Stomach smooth muscle (tissue), 2 donors: ENCODE measurements at regions not wholly inside any gene's neighbourhood (a gene's known extent, or its start where the extent isn't known, plus 50 kb on each side); places are given as distances from the start of the nearest gene placed in this dataset.

Experiments
- H3K27ac ChIP-seq: one replicate; pipeline ENCODE4 v1.7.0; 2013; ENCODE audit warnings: mild to moderate bottlenecking, low read length, inconsistent platforms
- H3K27me3 ChIP-seq, 2 donors: one replicate each; pipeline ENCODE4 v1.7.0; 2013; ENCODE audit warnings: low read length in 2 of 2; ENCODE audit not compliant: insufficient read depth in 2 of 2, control insufficient read depth in 1 of 2
- H3K36me3 ChIP-seq, 2 donors: one replicate each; pipeline ENCODE4 v1.7.0; 2013; ENCODE audit warnings: low read length in 2 of 2; ENCODE audit not compliant: control insufficient read depth in 2 of 2, insufficient read depth in 2 of 2
- H3K4me1 ChIP-seq: one replicate; pipeline ENCODE4 v1.7.0; 2013; ENCODE audit warnings: low read length; ENCODE audit not compliant: control insufficient read depth, insufficient read depth
- H3K4me3 ChIP-seq, 2 donors: one replicate each; pipeline ENCODE4 v1.7.0; 2013; ENCODE audit warnings: low read length in 2 of 2
- H3K9ac ChIP-seq, 2 donors: one replicate each; pipeline ENCODE4 v1.7.0; 2013; ENCODE audit warnings: low read length in 2 of 2, mild to moderate bottlenecking in 1 of 2
- H3K9me3 ChIP-seq, 2 donors: one replicate each; pipeline ENCODE4 v1.7.0; 2013; ENCODE audit warnings: low read length in 2 of 2; ENCODE audit not compliant: control insufficient read depth in 2 of 2
- donor health status: healthy.
- donor health status: Pancreatic carcinoma.

DNA sequence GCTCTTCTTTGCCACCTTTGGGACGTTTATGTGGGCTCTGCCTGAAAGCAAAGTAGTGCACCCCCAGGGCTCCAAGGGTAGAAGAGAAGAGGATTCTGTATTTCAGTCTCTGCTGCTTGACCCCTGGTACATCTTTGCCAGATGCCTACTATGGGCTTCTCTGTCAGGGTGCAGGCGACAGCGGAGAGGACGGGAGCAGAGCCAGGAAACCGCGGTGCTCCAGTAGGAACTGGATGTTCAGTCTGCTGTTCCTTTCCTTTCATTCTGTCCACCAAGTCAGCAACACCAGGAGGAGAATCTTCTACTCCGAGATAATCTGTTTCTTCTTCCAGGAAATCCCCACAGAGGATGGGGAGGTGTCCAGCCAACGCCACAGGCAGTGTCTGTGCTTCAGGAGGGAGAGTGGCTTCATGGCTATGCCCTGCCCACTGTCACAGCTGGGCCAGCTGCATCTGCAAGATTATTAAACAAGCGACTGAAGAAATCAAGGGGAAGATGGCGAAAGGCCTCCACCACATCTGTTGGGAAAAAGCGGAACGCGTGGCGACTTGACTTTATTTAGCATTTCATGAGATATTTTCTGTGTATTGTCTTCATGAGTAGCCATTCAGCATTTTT is 398.3 kb downstream of the IRX1 start:
- Histone ChIP-seq H3K4me3 (no peak overlapping the region), H3K9me3 (peaks cover 5 to 7% of the 10 kb centered on the region in 2 donors), H3K4me1 (no peaks in the 10 kb centered on the region), H3K36me3 (no peaks in the 10 kb centered on the region), H3K9ac (no peak overlapping the region), H3K27me3 (no peaks in the 10 kb centered on the region), H3K27ac (no peak overlapping the region)

DNA sequence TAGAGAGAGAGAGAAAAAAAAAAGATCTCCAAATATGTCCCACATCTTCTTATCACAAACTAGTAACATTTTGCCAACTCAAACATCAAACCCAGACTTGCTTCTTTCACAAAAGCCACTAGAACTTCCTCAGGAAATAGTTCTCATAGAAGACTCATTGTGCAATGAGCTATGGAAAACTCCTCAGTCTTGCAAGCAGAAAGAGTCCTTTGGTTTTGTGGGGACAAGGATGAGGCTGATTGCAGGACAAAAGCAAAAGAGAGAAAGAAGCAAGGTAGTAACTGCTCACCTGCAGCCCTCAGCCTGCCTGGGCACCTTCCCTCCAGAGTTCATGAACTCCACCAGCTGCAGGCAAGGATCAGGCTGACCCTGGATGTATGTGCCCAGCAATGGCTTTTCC is 399.0 kb downstream of the IRX1 start:
- Histone ChIP-seq H3K27ac (no peak overlapping the region), H3K9ac (no peak overlapping the region), H3K4me1 (no peaks in the 10 kb centered on the region), H3K9me3 (peaks cover 5 to 7% of the 10 kb centered on the region in 2 donors), H3K27me3 (no peaks in the 10 kb centered on the region), H3K36me3 (no peaks in the 10 kb centered on the region), H3K4me3 (no peak overlapping the region)

- no peak overlapping the region for H3K27ac ChIP-seq
- H3K27me3 ChIP-seq: no peaks in the 10 kb centered on the region
- no peak overlapping the region for H3K4me3 ChIP-seq
- H3K36me3 ChIP-seq: no peaks in the 10 kb centered on the region
- peaks cover 3 to 7% of the 10 kb centered on the region in 2 donors for H3K9me3 ChIP-seq
- H3K4me1 ChIP-seq: no peaks in the 10 kb centered on the region
- no peak overlapping the region for H3K9ac ChIP-seq
Observed at GRCh38 chr5:3995954-3996619, 400.5 kb downstream of the IRX1 start.

DNA sequence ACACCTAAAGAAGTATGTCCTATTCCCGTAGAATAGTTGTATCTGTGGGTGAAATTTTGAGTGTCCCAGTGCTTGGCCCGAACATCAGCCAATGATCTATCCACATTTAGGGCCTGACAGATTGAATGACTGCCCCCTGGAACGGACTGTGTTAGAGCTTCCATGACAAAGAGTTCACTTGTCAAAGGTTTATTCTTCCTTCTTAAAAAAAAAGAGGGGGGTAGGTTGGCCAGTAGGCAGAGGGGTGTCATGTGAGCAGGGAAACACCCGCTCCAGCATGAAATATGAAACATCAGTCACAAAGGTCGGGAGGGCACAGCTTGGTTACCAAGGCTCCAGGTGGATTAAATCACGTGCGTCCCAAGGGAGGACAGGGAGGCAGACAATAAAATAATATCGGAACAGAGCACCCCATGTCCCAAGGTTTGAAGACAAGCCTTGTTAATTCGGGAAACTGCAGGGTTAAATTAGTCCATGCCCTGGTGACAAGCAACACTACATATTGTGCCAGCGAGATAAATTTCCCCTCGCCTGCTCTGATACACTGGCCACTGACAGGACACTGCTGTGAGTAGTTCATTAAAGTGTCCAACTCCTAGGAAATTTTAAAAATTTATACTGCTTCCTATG is 401.2 kb downstream of the IRX1 start:
- Histone ChIP-seq H3K27ac (no peak overlapping the region), H3K36me3 (no peaks in the 10 kb centered on the region), H3K9ac (no peak overlapping the region), H3K9me3 (peaks cover 2 to 7% of the 10 kb centered on the region in 2 donors), H3K4me1 (no peaks in the 10 kb centered on the region), H3K27me3 (peaks cover 0 to 2% of the 10 kb centered on the region in 2 donors), H3K4me3 (no peak overlapping the region)

DNA sequence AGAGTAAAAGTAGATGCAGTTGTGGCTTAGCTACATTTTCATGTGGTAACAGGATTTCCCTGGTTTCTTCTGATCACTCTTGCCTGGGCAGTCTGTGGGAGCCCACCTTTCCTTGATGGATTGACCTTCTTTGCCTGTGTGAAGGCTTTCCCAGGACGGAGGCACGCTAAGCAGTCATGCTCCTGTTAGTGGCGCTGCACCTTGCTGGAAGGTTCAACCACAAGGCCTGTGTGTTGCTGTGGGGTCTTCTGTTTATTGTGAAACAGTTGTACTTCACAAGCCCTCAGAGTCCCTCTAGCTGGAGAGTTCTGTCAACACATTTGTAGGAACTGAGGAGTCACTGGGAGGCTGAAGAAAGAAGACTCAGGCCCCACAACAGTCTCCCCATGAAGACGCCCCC is 402.0 kb downstream of the IRX1 start:
- Histone ChIP-seq H3K4me1 (no peaks in the 10 kb centered on the region), H3K36me3 (no peaks in the 10 kb centered on the region), H3K9me3 (peaks cover 0 to 3% of the 10 kb centered on the region in 2 donors), H3K4me3 (no peak overlapping the region), H3K27ac (no peak overlapping the region), H3K27me3 (peaks cover 0 to 4% of the 10 kb centered on the region in 2 donors), H3K9ac (no peak overlapping the region)

GRCh38 chr5:3999929-4000328 is 404.3 kb downstream of the IRX1 start:
- peaks cover 0 to 4% of the 10 kb centered on the region in 2 donors for H3K27me3 ChIP-seq
- no peaks in the 10 kb centered on the region for H3K9me3 ChIP-seq
- no peaks in the 10 kb centered on the region for H3K4me1 ChIP-seq
- H3K27ac ChIP-seq: no peak overlapping the region
- H3K36me3 ChIP-seq: no peaks in the 10 kb centered on the region
- H3K4me3 ChIP-seq: no peak overlapping the region
- H3K9ac ChIP-seq: no peak overlapping the region

DNA sequence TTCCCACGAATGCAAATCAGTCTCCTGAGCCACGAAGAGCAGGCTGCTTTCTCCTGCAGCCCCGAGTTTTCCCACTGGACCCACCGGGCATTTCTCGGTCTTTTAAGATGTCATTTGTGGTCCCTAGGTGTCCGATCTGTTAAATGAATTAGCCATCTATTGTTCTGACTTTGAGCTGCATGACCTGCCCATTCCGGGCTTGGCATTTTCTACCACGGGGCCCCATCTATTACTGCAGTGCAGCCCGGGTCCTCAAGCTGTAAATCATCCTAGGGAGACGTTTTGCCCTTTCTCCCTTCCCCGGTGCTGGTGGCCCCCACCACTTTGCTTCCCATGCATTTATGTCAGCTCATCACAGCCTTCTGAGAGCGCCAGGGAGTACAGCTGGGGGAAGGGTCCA is 405.4 kb downstream of the IRX1 start:
- H3K27ac ChIP-seq: no peak overlapping the region
- no peaks in the 10 kb centered on the region for H3K9me3 ChIP-seq
- H3K27me3 ChIP-seq: peaks cover 0 to 4% of the 10 kb centered on the region in 2 donors
- no peak overlapping the region for H3K9ac ChIP-seq
- no peak overlapping the region for H3K4me3 ChIP-seq
- no peaks in the 10 kb centered on the region for H3K4me1 ChIP-seq
- no peaks in the 10 kb centered on the region for H3K36me3 ChIP-seq

DNA sequence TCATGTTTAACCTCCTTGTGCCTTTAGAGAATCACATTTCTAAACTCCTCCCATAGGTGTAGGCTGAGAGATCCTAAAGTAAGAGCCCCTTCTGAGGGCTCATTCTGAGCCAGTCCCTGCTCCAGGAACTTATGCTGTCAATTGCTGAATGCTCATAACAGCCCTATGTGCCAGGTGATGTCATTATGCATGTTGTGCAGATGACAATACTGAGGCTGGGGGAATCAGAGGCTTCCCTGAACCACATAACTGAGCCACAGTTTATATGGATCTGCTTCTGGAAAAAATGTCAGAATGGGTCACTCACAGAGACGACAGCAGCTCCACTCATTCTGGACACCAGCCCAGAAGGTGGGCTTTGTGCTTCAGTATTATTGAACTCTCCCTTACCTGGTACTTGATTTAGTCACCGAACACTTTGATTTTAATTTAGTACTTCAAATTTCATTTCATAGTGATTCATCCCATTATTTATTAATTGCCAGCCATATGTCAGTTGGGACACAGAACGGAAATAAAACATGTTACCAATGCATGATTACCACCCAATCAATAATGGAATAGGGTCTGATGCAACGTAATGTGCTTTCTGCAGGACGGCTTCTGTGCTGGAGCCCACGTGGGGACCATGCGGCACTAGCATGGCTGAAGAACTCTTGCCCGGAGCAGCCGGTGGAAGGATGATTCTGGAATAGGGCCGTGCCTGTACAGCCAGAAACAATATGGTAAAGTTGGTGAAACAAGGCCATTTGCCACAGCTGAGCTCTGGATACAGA is 406.3 kb downstream of the IRX1 start:
- Histone ChIP-seq H3K4me1 (no peaks in the 10 kb centered on the region), H3K4me3 (no peak overlapping the region), H3K27me3 (peaks cover 0 to 4% of the 10 kb centered on the region in 2 donors), H3K9me3 (no peaks in the 10 kb centered on the region), H3K9ac (no peak overlapping the region), H3K27ac (no peak overlapping the region), H3K36me3 (no peaks in the 10 kb centered on the region)

GRCh38 chr5:4005335-4005734 is 409.7 kb downstream of the IRX1 start:
- no peaks in the 10 kb centered on the region for H3K4me1 ChIP-seq
- H3K36me3 ChIP-seq: no peaks in the 10 kb centered on the region
- H3K27ac ChIP-seq: no peak overlapping the region
- H3K9me3 ChIP-seq: no peaks in the 10 kb centered on the region
- H3K4me3 ChIP-seq: no peak overlapping the region
- H3K27me3 ChIP-seq: peaks cover 0 to 4% of the 10 kb centered on the region in 2 donors
- H3K9ac ChIP-seq: no peak overlapping the region

- no peaks in the 10 kb centered on the region for H3K4me1 ChIP-seq
- no peaks in the 10 kb centered on the region for H3K36me3 ChIP-seq
- no peaks in the 10 kb centered on the region for H3K9me3 ChIP-seq
- H3K27me3 ChIP-seq: peaks cover 0 to under 1% of the 10 kb centered on the region in 2 donors
- no peak overlapping the region for H3K9ac ChIP-seq
- no peak overlapping the region for H3K4me3 ChIP-seq
- H3K27ac ChIP-seq: no peak overlapping the region
Observed at GRCh38 chr5:4007001-4007400, 411.4 kb downstream of the IRX1 start.
